IMR-90 (cell line): ENCODE measurements at regions not wholly inside any gene's neighbourhood (a gene's known extent, or its start where the extent isn't known, plus 50 kb on each side); places are given as distances from the start of the nearest gene placed in this dataset.

ENCODE experiments used
- ATAC-seq: fragments of 200-7000 bp; cut with Tn5 transposase; 2 replicates; pipeline ENCODE4 v1.9.1; 2020; ENCODE audit warnings: low read depth, mild to moderate bottlenecking, moderate library complexity
- BruUV-seq: library from RNA; stranded (reverse); fragments of 400-500 nt; replicated peaks from 2 replicates; lab custom pipeline; 2021; lab: Mats Ljungman, UMichigan
- CTCF ChIA-PET: fragments of 300-600 bp; formaldehyde crosslinking; extraction: SDS; loops from one replicate; lab custom pipeline; 2021; ENCODE audit warnings: antibody characterized with exemption; lab: Yijun Ruan, JAX
- POLR2A ChIA-PET: fragments of 300-600 bp; sonication (Branson Sonifier 250); formaldehyde crosslinking; loops from one replicate; lab custom pipeline; 2022; ENCODE audit warnings: antibody characterized with exemption; ENCODE audit not compliant: unreplicated experiment; lab: Charles Lee
- DNase-seq: peaks from one replicate; pipeline ENCODE4 v3.0.0; 2013
- H2AFZ ChIP-seq: replicated peaks from 2 replicates; pipeline ENCODE3; 2013; ENCODE audit warnings: low read length, mild to moderate bottlenecking; ENCODE audit not compliant: poor library complexity
- H2AK5ac ChIP-seq: 2 replicates; pipeline ENCODE4 v1.6.1; 2013; ENCODE audit warnings: low read depth, low read length, inconsistent platforms
- H2AK9ac ChIP-seq: replicated peaks from 2 replicates; pipeline ENCODE3; 2013; ENCODE audit warnings: mild to moderate bottlenecking, low read depth, low read length, moderate library complexity; ENCODE audit not compliant: poor library complexity
- H2BK120ac ChIP-seq: 2 replicates; pipeline ENCODE4 v1.6.1; 2013; ENCODE audit warnings: low read depth, low read length, inconsistent platforms
- H2BK15ac ChIP-seq: 3 replicates; pipeline ENCODE4 v1.6.1; 2013; ENCODE audit warnings: low read depth, low read length, inconsistent platforms
- H2BK20ac ChIP-seq: 2 replicates; pipeline ENCODE4 v1.6.1; 2013; ENCODE audit warnings: low read depth, mild to moderate bottlenecking, inconsistent platforms, low read length, moderate library complexity
- H2BK5ac ChIP-seq: 2 replicates; pipeline ENCODE4 v1.6.1; 2013; ENCODE audit warnings: mild to moderate bottlenecking, low read depth, low read length, inconsistent platforms; ENCODE audit not compliant: poor library complexity, severe bottlenecking
- H3K14ac ChIP-seq: replicated peaks from 2 replicates; pipeline ENCODE4 v1.6.1; 2013; ENCODE audit warnings: low read depth, low read length, inconsistent platforms
- H3K18ac ChIP-seq: 2 replicates; pipeline ENCODE4 v1.6.1; 2013; ENCODE audit warnings: low read depth, low read length, control low read depth
- H3K23ac ChIP-seq: 2 replicates; pipeline ENCODE4 v1.6.1; 2013; ENCODE audit warnings: low read depth, low read length, inconsistent platforms
- H3K27ac ChIP-seq: 2 replicates; pipeline ENCODE4 v1.5.1; 2013; ENCODE audit warnings: mild to moderate bottlenecking, control low read depth, low read length; ENCODE audit not compliant: insufficient read depth
- H3K27me3 ChIP-seq: 2 replicates; pipeline ENCODE4 v1.6.1; 2013; ENCODE audit warnings: low read length; ENCODE audit not compliant: control insufficient read depth, insufficient read depth
- H3K36me3 ChIP-seq: 2 replicates; pipeline ENCODE4 v1.6.1; 2013; ENCODE audit warnings: low read length, mixed read lengths; ENCODE audit not compliant: control insufficient read depth, insufficient read depth
- H3K4ac ChIP-seq: 2 replicates; pipeline ENCODE4 v1.6.1; 2013; ENCODE audit warnings: low read depth, low read length, inconsistent platforms
- H3K4me1 ChIP-seq: 2 replicates; pipeline ENCODE4 v1.6.1; 2013; ENCODE audit warnings: low read length, mixed read lengths; ENCODE audit not compliant: control insufficient read depth, insufficient read depth
- H3K4me2 ChIP-seq: 2 replicates; pipeline ENCODE4 v1.6.1; 2013; ENCODE audit warnings: low read depth, mild to moderate bottlenecking, control low read depth, low read length, moderate library complexity
- H3K4me3 ChIP-seq: 2 replicates; pipeline ENCODE4 v1.5.1; 2013; ENCODE audit warnings: low read depth, mild to moderate bottlenecking, control low read depth, low read length, moderate library complexity; ENCODE audit not compliant: insufficient read depth
- H3K56ac ChIP-seq: 2 replicates; pipeline ENCODE4 v1.6.1; 2013; ENCODE audit warnings: low read length, inconsistent platforms; ENCODE audit not compliant: insufficient read depth; ENCODE audit errors: extremely low read depth
- H3K79me1 ChIP-seq, 2 experiments: 2 replicates each; pipeline ENCODE4 v1.6.1; 2013; ENCODE audit warnings: low read length in 2 of 2, inconsistent platforms in 1 of 2, low read depth in 1 of 2
- H3K9ac ChIP-seq: 2 replicates; pipeline ENCODE4 v1.6.1; 2013; ENCODE audit warnings: low read depth, low read length, control low read depth
- H3K9me1 ChIP-seq: 2 replicates; pipeline ENCODE4 v1.6.1; 2013; ENCODE audit warnings: low read length, inconsistent platforms; ENCODE audit not compliant: insufficient read depth
- H3K9me3 ChIP-seq: 2 replicates; pipeline ENCODE4 v1.6.1; 2013; ENCODE audit warnings: low read length; ENCODE audit not compliant: control insufficient read depth, insufficient read depth
- H4K20me1 ChIP-seq: 2 replicates; pipeline ENCODE4 v1.6.1; 2013; ENCODE audit warnings: low read length, inconsistent platforms; ENCODE audit not compliant: insufficient read depth
- H4K5ac ChIP-seq: 2 replicates; pipeline ENCODE4 v1.6.1; 2013; ENCODE audit warnings: mild to moderate bottlenecking, low read depth, low read length, control low read depth
- H4K8ac ChIP-seq, 2 experiments: 2 replicates each; pipeline ENCODE4 v1.6.1; 2013; ENCODE audit warnings: low read depth in 2 of 2, low read length in 2 of 2, control low read depth in 1 of 2, inconsistent platforms in 1 of 2
- H4K91ac ChIP-seq: 2 replicates; pipeline ENCODE4 v1.6.1; 2013; ENCODE audit warnings: low read depth, low read length, inconsistent platforms; ENCODE audit not compliant: insufficient read depth
- CHD1 ChIP-seq: IDR thresholded peaks from 2 replicates; pipeline ENCODE4 v1.6.1; 2012; ENCODE audit warnings: low read depth, low read length, improper control_type of control experiment
- FOS ChIP-seq: fragments of 150-350 bp; IDR thresholded peaks from 2 replicates; pipeline ENCODE4 v1.6.1; 2016; ENCODE audit warnings: low read depth, low read length
- POLR2A ChIP-seq: IDR thresholded peaks from 2 replicates; pipeline ENCODE4 v1.6.1; 2012; ENCODE audit warnings: mild to moderate bottlenecking, low read depth, low read length
- RAD21 ChIP-seq: IDR thresholded peaks from 2 replicates; pipeline ENCODE4 v1.6.1; 2012; ENCODE audit warnings: low read length, improper control_type of control experiment
- RCOR1 ChIP-seq: IDR thresholded peaks from 2 replicates; pipeline ENCODE4 v1.6.1; 2012; ENCODE audit warnings: mild to moderate bottlenecking, low read length, improper control_type of control experiment; ENCODE audit not compliant: insufficient replicate concordance
- dilution Hi-C: fragments of 300-500 bp; cut with HindIII; formaldehyde crosslinking; loops from one replicate; pipeline ENCODE4 v1.14.3; 2018; ENCODE audit warnings: low sequenced_read_pairs; ENCODE audit not compliant: unreplicated experiment
- in situ Hi-C: fragments of 300-500 bp; cut with MboI; formaldehyde crosslinking; loops from 3 replicates; pipeline ENCODE4 v1.14.3; 2019; ENCODE audit warnings: low sequenced_read_pairs, inconsistent platforms, mixed read lengths
- intact Hi-C: fragments of 100-400 bp; cut with micrococcal nuclease; formaldehyde crosslinking; loops from 2 replicates; pipeline ENCODE4 v1.10.0; 2022
- TF ChIP-seq, protein P1 (sequence below): fragments of 150-350 bp; IDR thresholded peaks from 2 replicates; pipeline ENCODE4 v1.6.1; 2016; ENCODE audit warnings: low read depth, mild to moderate bottlenecking, low read length, moderate library complexity, borderline replicate concordance

- no TSS peak for BruUV-seq
- H3K9ac ChIP-seq, result no peak overlapping the region
- DNase-seq (no peak), ATAC-seq (no peak)
- H3K56ac ChIP-seq, result no peak overlapping the region
- H3K14ac ChIP-seq, result no peak overlapping the region
- H3K27me3 ChIP-seq, result no peaks in the 10 kb centered on the region
- H2BK120ac ChIP-seq, result no peak overlapping the region
- H4K91ac ChIP-seq, result no peak overlapping the region
- intact Hi-C loops, result no loop called here
- ChIA-PET POLR2A (no interaction called here), CTCF (no interaction called here)
- H2BK15ac ChIP-seq, result no peak overlapping the region
- no peak overlapping the region for H2BK20ac ChIP-seq
- TF ChIP-seq CHD1 (no peak), FOS (no peak), RAD21 (no peak), POLR2A (no peak), RCOR1 (no peak)
- TF ChIP-seq, protein P1, sequence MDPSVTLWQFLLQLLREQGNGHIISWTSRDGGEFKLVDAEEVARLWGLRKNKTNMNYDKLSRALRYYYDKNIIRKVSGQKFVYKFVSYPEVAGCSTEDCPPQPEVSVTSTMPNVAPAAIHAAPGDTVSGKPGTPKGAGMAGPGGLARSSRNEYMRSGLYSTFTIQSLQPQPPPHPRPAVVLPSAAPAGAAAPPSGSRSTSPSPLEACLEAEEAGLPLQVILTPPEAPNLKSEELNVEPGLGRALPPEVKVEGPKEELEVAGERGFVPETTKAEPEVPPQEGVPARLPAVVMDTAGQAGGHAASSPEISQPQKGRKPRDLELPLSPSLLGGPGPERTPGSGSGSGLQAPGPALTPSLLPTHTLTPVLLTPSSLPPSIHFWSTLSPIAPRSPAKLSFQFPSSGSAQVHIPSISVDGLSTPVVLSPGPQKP, result no peak
- peaks cover 5% of the 10 kb centered on the region for H3K9me3 ChIP-seq
- no peak overlapping the region for H3K18ac ChIP-seq
- H3K4me1 ChIP-seq, result no peaks in the 10 kb centered on the region
- no peak overlapping the region for H3K4ac ChIP-seq
- H3K27ac ChIP-seq, result no peak overlapping the region
- H2AK9ac ChIP-seq, result no peak overlapping the region
- H3K23ac ChIP-seq, result no peak overlapping the region
- dilution Hi-C loops, result no loop called here
- no peak overlapping the region for H2BK5ac ChIP-seq
- in situ Hi-C loops, result no loop called here
- no peaks in the 10 kb centered on the region for H4K20me1 ChIP-seq
- H3K4me2 ChIP-seq, result no peak overlapping the region
- no peaks in the 10 kb centered on the region for H3K79me1 ChIP-seq
- no peak overlapping the region for H2AK5ac ChIP-seq
- no peaks in the 10 kb centered on the region for H3K9me1 ChIP-seq
- H3K4me3 ChIP-seq, result no peak overlapping the region
- no peak overlapping the region for H4K8ac ChIP-seq
- no peak overlapping the region for H2AFZ ChIP-seq
- no peaks in the 10 kb centered on the region for H3K36me3 ChIP-seq
- H4K5ac ChIP-seq, result no peak overlapping the region
Observed at GRCh38 chr12:61107118-61107517, 1153.1 kb upstream of the USP15 start.
